ENCODE measurements at regions not wholly inside any gene's neighbourhood (a gene's known extent, or its start where the extent isn't known, plus 50 kb on each side); places are given as distances from the start of the nearest gene placed in this dataset.

DNA sequence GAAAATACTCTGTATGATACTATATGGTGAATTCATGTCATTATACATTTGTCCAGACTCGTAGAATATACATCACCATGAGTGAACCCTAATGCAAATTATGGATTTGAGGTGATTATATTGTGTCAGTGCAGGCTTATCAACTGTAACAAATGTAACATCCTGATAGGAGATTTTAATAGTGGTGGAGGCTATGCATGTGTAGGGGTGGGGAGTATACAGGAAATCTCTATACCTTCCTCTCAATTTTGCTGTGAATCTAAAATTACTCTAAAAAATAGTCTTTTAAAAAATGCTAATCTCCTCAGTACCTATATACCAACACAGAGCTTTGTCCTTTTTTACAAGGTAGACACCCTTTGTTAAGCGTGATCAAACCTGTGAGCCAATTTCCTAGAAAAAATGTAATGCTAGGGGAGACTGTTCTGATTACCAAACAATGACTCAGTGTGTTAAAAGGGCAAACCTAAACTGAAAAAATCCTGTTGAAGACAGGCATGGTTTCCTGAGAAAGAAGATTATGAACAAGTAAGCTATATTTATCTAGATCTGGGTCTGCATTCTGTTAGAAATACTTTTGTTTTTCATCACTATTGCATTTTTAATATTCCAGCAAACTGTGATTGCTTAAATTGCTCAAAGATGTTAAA lies 170.9 kb downstream of the DUSP6 start:
- DNase-seq, result no peak

- no peak for DNase-seq
Observed at GRCh38 chr12:89180496-89180895, 171.8 kb downstream of the DUSP6 start.

GRCh38 chr12:89179983-89180382 lies 172.3 kb downstream of the DUSP6 start:
- DNase-seq, result no peak

- DNase-seq, result no peak
Observed at GRCh38 chr12:89179245-89179644, 173.1 kb downstream of the DUSP6 start.

- no peak for DNase-seq
Observed at GRCh38 chr12:89177802-89178395, 174.4 kb downstream of the DUSP6 start.

DNA sequence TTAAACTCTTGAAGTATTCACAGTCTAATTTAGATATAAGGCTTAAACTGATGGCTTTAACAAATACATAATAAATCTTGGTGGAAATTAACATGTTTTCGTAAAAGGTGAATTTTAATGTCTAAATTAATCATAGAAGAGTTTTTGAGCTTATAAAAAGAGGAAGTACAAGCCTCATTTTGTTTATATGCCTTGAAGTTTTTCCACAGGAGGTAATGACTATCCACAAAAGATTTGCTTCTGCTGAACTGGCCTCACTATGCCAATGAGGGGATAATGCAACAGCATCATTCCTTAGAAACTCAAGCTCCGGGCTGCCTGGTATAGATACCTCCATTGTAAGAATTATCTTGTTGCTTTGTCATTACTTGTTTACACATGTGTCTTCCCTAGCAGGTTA lies 175.6 kb downstream of the DUSP6 start:
- DNase-seq, result no peak

- DNase-seq, result no peak
Observed at GRCh38 chr12:89173678-89174077, 178.6 kb downstream of the DUSP6 start.

- DNase-seq, result no peak
Observed at GRCh38 chr12:89173096-89173495, 179.2 kb downstream of the DUSP6 start.

DNA sequence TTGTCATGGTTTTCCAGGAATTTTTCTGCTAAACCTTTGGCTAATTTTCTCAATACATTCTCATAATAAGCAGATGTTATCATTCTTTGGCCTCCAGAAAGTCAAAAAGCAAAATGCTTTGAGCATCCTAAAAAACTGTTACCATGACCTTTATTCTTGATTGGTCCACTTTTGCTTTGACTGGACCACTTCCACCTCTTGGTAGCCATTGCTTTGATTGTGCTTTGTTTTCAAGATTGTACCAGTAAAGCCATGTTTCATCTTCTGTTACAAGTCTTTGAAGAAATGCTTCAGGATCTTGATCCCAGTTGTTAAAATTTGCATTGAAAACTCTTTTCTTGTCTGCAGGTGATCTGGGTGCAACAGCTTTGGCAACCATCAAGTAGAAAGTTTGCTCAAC lies 180.1 kb downstream of the DUSP6 start:
- no peak for DNase-seq

- no peak for DNase-seq
Observed at GRCh38 chr12:89169321-89169720, 183.0 kb downstream of the DUSP6 start.

GRCh38 chr12:89167986-89168385 lies 184.3 kb downstream of the DUSP6 start:
- DNase-seq, result no peak

- DNase-seq, result no peak
Observed at GRCh38 chr12:89166525-89166934, 185.8 kb downstream of the DUSP6 start.

DNA sequence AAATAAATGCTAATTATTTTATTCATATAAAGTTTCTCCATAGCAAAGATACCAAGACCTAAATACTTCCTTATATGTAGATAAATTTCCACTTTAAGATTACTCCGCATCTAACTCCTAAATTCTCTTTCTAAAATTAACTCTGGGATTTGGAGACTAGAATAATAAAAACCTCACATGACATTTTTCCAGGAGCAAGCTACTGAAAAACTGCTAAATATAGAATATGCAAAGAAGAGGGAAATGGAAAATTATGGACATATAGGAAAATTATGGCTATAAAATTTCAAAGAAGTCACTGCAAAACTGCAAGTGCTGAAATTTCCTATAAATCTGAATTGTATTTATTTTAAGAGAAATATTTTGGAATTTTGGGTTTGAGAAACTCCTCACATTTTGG lies 186.2 kb downstream of the DUSP6 start:
- no peak for DNase-seq

DNA sequence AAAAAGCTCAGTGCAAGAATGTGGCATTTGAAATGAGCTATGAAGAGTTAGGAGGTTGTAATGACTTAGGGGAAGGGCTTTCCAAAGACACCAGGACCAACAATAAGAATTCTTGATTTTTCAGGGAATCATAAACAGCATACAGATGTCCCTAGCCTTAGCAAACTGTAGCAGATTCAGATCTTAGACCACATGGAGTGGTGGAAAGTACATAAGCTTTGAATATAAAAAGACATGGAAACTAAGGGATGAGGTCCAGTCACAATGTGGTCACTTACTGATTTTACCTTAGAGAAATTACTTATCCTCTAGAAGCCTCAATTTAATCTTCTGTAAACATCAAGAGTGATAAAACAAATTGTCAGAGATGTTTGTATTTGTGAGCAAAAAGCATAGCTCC lies 186.6 kb downstream of the DUSP6 start:
- no peak for DNase-seq

DNA sequence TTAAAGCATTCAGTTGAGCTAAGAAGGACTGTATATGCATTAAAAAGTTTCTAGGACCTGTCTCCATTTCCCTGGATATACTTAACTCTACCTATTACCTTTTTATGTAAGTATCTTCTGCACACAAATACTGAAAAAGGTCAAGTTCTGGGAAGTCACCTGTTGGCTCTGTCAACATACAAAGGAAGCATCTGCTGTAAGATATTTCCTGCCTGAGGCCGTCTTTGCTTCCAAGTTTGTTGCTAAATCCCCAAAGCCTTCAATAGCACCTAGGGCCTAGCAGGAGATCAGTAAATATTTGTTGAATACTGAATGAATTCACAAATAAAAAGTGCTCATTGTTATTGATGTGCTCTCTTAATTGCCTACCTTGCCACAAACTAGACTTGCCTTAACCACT lies 188.4 kb downstream of the DUSP6 start:
- DNase-seq, result no peak

DNA sequence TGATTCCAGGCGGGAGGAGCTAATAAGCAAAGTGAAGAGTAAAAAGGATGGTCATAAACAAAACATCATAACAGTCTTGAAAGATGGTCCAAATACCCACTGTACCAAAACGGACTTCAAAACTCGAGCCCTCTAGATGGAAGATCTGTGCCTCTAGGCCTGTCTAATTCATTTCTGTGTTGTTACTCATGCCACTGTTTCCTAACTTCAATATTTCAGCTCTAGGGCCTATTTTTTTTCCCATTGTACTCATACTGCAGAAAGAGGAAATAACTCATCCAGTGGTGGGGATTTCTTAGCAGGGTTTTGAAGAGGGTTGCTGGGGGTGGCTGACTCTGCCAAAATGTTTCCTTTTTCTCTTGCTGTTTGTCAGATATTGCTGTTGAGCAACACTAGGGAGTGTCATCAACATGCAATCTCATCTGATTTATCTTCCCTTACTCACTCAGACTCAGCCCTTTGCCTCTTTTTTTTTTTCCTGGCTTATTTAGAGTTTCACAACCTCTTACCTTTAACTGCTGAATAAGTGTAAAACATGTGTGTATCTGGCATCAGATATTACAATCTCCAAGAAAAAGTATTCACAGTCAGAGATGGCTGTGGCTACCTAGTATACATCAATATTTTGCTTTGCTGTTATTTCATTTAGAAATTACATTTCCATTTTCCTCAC lies 189.6 kb downstream of the DUSP6 start:
- DNase-seq, result no peak

DNA sequence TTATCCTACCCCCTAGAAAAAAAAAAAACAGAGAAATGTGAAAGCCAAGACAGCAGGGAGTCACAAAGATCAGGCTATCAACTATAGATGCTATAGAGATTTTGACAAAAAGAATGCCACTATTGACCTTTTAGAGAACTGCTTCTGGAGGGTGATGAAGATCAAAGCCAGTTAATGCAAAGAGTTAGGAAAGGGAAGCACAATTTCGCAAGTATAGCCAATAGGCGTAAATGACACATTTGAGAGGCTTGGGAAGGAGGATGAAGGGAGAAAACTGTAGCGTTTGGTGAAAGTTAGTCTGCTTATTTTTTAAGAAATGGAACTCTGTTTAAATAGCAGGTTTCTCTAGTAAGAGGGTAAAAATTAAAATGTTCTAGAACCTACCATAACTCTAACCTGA lies 190.7 kb downstream of the DUSP6 start:
- no peak for DNase-seq

DNA sequence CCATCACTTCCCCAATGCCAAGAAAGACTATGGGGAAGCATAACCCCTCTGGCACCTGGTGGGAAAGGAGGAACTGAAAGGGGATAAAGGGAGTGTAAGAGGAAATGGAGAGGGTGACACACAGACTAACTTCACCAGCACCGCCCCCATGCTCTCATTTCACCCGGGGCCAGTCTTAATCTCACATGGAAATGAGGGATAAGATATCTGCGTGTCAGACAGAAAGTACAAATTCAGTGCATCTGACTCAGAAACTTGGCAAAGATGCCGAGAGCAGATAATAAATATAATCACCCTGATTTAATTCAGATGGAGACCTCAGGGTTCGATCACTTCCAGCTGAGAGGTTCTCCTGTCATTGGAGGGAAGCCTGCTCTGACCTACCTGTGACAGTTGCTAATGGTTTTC lies 191.6 kb downstream of the DUSP6 start:
- no peak for DNase-seq

DNA sequence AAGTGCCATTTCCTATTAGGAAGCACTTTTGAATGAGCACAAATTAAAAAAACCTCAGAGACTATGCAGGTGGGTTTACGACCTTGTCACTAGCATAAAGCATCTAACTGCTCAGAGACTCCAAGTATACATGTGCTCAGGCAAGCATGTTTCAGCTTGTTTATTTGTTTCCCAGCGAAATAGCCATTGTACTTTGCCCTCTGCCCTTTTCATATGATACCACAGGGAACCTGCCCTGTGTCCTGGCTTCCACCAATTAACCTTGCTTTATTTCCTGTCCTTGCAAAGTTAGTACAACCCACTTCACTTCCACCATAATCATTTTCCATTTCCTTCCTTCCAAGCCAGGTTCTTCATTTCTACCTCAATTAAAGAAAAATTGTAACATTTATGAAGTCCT lies 194.9 kb downstream of the DUSP6 start:
- DNase-seq, result no peak

DNA sequence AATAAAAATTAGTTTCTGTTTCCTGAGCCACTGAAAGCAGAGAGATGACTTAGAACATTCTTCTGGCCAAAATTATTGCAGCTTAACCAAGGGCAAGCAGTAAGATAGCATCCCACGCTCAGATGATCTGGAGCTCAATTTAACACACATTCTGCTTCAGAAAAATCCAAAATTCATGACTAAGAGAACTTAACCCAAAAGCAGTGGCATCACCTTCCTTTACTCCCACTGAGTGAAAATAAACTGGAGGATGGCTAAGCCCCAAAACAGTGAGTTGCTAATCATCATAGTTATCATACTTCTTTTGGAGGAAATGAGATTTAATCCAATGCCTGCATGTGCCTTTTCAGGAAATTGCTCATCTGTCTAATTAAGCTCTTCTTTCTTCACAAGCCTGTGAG lies 195.4 kb downstream of the DUSP6 start:
- no peak for DNase-seq

DNA sequence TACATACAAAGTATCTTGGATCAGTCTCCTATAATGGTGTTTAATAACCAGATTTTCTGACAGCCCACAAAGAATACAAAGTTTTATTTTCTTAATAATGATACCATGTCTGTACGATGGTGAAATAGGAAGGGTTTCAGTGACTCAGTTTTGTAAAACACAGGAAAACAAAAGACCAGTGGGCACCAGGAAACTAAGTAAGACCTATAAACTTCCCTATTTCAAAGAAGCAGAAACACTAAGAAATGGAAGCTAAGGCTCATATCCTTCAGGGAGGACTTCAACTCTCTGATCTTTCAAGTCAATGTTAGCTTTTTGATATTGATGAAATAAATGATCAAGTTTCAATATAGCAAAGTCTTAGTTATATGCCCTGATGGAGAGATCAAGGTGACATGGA lies 196.0 kb downstream of the DUSP6 start:
- DNase-seq, result no peak

DNA sequence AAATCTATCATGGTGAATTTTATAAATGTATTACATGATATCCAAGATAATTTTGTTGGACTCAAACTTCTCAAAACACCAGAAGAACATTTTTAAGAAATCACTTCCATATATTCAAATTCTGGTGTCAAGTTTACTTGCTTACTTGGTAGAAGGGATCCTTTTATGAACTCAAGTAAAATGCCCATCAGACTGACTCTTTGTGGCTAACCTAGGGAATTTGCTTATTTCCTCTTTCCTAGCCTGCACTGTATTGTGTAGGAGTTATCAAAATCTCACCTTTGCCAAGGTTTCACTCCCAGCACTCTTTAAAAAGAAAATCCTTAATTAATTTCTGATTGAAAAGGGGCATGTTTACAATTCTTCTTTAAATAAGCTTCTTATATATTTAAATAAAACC lies 196.5 kb downstream of the DUSP6 start:
- DNase-seq, result no peak

- no peak for DNase-seq
Observed at GRCh38 chr12:89154743-89155499, 197.4 kb downstream of the DUSP6 start.

DNA sequence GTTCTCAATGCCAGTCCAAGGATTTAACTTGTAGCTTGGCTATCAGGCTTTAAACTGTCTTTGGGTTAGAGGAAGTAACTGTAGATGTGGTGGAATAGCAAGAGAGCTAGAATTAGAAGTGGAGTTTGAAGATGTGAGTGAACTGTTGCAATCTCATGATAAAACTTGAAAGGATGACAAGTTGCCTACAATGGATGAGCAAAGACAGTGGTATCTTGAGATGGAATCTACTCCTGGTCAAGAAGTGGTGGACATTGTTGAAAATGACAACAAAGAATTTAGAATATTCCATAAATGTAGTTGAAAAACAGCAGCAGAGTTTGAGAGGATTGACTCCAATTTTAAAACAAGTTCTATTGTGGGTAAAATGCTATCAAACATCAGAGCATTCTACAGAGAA lies 199.0 kb downstream of the DUSP6 start:
- DNase-seq, result no peak

All from NCI-H187 treated with DMSO at 0.1 percent for 48 hours (cell line).